Stimulated activated CD8-positive, alpha-beta memory T cell treated with anti-CD3 and anti-CD28 coated beads, Interleukin-15, amount 100 ng/mL, for 4 hours (primary cell): ENCODE measurements at regions not wholly inside any gene's neighbourhood (a gene's known extent, or its start where the extent isn't known, plus 50 kb on each side); places are given as distances from the start of the nearest gene placed in this dataset.

Experiments
- DNase-seq, 2 donors: peaks; one replicate each; pipeline ENCODE4 v3.0.0-alpha.2; 2020; ENCODE audit warnings: low read depth in 2 of 2

- no peak for DNase-seq
Observed at GRCh38 chr4:19329077-19329476, 922.6 kb upstream of the SLIT2 start.

DNA sequence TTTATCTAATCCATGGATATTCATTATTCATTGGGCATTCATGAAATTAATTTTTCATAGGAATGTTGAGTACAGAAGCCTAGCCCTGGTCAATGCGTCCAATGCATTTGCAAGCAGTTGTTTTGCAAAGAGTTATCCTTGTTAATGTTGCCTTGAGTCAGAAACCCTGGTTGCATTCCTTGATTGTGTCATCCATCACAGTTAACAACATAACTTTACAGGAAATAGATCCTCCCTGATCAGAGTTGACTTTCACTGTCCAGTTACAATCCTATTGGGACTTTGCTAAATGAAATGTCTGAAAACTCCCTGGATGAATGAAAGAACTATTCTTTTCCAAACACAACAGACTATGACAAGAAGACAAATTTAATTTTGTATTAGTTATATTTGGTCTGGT lies 924.3 kb upstream of the SLIT2 start:
- DNase-seq: no peak

GRCh38 chr4:19324184-19324583 lies 927.5 kb upstream of the SLIT2 start:
- DNase-seq: no peak

- no peak for DNase-seq
Observed at GRCh38 chr4:19319607-19320006, 932.1 kb upstream of the SLIT2 start.

GRCh38 chr4:19317377-19317776 lies 934.3 kb upstream of the SLIT2 start:
- DNase-seq: no peak

- DNase-seq: no peak
Observed at GRCh38 chr4:19314116-19314515, 937.6 kb upstream of the SLIT2 start.

- DNase-seq: no peak
Observed at GRCh38 chr4:19309378-19309777, 942.3 kb upstream of the SLIT2 start.

GRCh38 chr4:19304028-19304427 lies 947.7 kb upstream of the SLIT2 start:
- no peak for DNase-seq

- no peak for DNase-seq
Observed at GRCh38 chr4:19301527-19301926, 950.2 kb upstream of the SLIT2 start.

- no peak for DNase-seq
Observed at GRCh38 chr4:19300213-19300612, 951.5 kb upstream of the SLIT2 start.

- no peak for DNase-seq
Observed at GRCh38 chr4:19298998-19299397, 952.7 kb upstream of the SLIT2 start.

- DNase-seq: no peak
Observed at GRCh38 chr4:19293781-19294180, 957.9 kb upstream of the SLIT2 start.

GRCh38 chr4:19293080-19293479 lies 958.6 kb upstream of the SLIT2 start:
- DNase-seq: no peak

DNA sequence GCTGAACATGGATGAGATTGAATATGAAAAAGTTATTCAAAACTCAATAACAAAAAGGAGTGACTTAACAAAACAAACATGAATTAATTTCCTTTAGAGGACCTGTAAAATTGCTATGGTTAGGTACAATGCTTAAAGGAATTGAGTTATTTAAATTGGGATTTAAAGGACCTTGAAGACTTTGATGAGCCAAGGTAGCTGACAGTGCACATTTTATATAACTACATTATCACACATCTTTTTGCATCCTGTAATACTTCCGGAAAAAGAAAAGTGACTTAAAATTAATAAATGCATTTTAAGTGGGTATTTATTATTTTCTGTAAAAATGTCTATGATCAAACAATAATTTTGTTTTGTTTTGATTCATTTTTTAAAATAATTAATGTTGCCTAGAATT lies 964.8 kb upstream of the SLIT2 start:
- no peak for DNase-seq

GRCh38 chr4:19285146-19285545 lies 966.6 kb upstream of the SLIT2 start:
- DNase-seq: no peak

DNA sequence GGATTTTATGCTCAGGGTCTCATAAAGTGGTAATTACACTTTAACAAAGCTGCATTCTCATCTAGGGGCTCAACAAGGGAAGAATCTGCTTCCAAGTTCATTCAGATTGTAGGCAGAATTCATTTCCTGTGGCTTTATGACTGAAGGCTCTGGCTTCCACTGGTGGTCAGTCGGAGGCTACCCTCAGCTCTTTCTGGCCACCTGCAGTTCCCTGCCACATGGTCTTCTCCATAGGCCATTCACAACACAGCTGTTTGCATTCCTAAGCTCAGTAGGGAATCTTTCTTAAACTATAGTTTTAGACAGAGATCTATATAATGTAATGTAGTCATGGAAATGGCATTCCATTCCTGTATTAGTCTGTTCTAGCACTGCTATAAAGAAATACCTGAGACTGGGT lies 973.0 kb upstream of the SLIT2 start:
- no peak for DNase-seq

- DNase-seq: no peak
Observed at GRCh38 chr4:19266566-19266965, 985.1 kb upstream of the SLIT2 start.

DNA sequence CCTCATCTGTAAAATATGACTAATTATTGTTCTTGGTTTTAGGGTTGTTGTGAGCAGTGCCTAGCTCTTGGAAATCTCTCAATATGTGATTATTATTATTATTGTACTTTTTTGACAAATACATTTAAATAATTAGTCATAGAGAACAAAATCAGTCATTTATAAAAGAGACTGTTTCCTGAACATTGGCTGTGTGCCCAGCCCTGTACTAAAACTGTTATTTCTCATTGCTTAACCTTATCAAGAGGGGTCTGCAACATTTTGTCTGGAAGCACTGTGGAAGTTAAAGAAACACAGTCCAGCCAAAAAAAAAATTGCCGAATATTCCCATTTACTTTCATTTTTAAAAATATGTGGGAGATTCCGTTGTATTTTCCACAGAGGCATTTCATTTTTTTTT lies 989.2 kb upstream of the SLIT2 start:
- DNase-seq: no peak

DNA sequence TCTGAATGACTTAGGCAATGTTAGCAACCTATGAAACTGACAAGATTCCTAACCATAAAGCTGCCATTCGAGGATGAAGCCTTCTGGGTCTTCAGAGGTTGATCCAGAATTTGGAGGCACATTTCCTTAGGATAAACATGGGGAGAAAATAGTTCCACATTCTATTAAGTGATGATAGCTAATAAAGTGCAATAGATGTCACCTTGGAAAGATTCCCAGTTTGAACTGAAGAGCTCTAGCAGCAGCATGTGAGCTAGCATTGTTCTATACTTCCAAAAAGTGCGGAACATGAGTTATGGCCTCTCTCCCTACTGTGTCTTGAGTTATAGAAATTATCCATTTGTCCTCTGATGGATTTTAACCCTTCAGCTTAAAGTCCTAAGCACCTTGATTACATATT lies 991.4 kb upstream of the SLIT2 start:
- DNase-seq: no peak

- DNase-seq: no peak
Observed at GRCh38 chr4:19259920-19260319, 991.8 kb upstream of the SLIT2 start.

DNA sequence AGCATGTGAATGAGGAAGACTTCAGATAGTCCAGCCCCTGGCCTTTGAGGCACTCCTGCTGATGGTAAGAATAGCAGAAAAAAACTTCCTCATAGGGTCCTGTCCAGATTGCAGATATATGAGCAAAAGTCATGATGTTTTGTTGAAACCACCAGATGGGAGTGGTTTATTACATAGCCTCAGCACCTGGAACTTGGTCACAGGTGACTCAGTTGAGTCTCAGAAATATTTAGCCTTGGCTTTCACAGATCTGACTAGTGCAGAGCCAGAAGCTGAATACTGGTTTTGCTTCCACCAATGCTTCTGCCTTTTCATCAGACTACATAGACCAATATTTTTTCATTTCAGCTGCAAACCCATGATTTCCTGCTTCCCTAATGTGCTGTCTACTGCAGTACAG lies 994.9 kb upstream of the SLIT2 start:
- DNase-seq: no peak

GRCh38 chr4:19254486-19254885 lies 997.2 kb upstream of the SLIT2 start:
- no peak for DNase-seq

DNA sequence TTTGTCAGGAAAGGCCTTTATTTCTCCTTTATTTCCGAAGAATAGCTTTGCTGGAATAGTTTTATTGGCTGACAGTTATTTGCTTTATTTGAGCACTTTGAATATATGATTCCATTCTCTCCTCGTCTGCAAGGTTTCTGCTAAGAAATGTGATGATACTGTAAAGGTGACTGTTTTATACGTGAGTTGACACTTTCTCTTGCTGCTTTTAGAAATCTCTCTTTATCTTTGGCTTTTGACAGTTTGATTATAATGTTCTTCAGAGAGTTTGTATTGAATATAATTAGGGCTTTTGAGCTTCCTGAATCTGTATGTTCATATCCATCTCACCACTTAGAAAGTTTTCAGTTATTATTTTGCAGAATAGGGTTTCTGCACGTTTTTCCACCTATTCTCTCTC lies 1003.7 kb upstream of the SLIT2 start:
- DNase-seq: no peak

- DNase-seq: no peak
Observed at GRCh38 chr4:19241895-19242294, 1009.8 kb upstream of the SLIT2 start.

DNA sequence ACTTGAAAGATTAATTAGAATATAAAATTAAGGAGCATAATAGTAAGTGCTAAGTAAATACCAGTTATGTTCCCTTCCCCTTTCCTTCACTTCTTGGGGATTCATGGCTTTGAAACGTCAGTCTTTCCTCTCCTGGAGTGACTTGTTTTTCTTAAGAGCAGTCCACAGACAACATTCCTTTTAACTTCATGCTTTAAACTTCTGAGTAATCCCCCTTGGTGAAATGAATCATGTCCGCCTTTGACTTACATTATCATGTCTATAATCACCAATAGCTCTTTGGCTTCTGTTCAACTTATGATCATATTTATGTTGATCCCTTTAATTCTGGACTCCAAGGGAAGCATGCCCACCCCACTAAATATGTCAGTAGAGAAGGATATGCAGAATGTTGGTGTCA lies 1012.1 kb upstream of the SLIT2 start:
- no peak for DNase-seq
